ENCODE measurements at regions not wholly inside any gene's neighbourhood (a gene's known extent, or its start where the extent isn't known, plus 50 kb on each side); places are given as distances from the start of the nearest gene placed in this dataset.
"Not testable (repeated sequence)": the region's sequence is repeated elsewhere in the genome, so short reads cannot be mapped to it uniquely, and the experiment has no call there.

- no peak overlapping the region for H3K4me3 ChIP-seq (ENCODE audit: low read depth, low read length)
- no peak for TF ChIP-seq CTCF (IDR thresholded peaks at IDR 0.05; ENCODE audit: borderline replicate concordance, insufficient read depth, low read depth, low read length)
Measured at GRCh38 chr7:16091701-16092310, 329.5 kb downstream of the CRPPA start.

- no peak overlapping the region for H3K4me3 ChIP-seq (ENCODE audit: low read depth, low read length)
- TF ChIP-seq CTCF (IDR thresholded peaks at IDR 0.05; ENCODE audit: borderline replicate concordance, insufficient read depth, low read depth, low read length): no peak
Measured at GRCh38 chr7:16089801-16090200, 331.5 kb downstream of the CRPPA start.

- no peak for TF ChIP-seq CTCF (IDR thresholded peaks at IDR 0.05; ENCODE audit: borderline replicate concordance, insufficient read depth, low read depth, low read length)
- no peak overlapping the region for H3K4me3 ChIP-seq (ENCODE audit: low read depth, low read length)
Measured at GRCh38 chr7:16089191-16089590, 332.1 kb downstream of the CRPPA start.

- H3K4me3 ChIP-seq (ENCODE audit: low read depth, low read length): no peak overlapping the region
Measured at GRCh38 chr7:16086743-16087142, 334.6 kb downstream of the CRPPA start.

GRCh38 chr7:16085780-16086179 lies 335.6 kb downstream of the CRPPA start:
- not testable (repeated sequence) for H3K4me3 ChIP-seq (ENCODE audit: low read depth, low read length)

More at GRCh38 chr7:16086743-16087142, 334.6 kb downstream of the CRPPA start:
- TF ChIP-seq CTCF (IDR thresholded peaks at IDR 0.05; ENCODE audit: borderline replicate concordance, insufficient read depth, low read depth, low read length): no peak

- no peak overlapping the region for H3K4me3 ChIP-seq (ENCODE audit: low read depth, low read length)
- TF ChIP-seq CTCF (IDR thresholded peaks at IDR 0.05; ENCODE audit: borderline replicate concordance, insufficient read depth, low read depth, low read length): no peak
Measured at GRCh38 chr7:16084875-16085274, 336.5 kb downstream of the CRPPA start.

- TF ChIP-seq CTCF (IDR thresholded peaks at IDR 0.05; ENCODE audit: borderline replicate concordance, insufficient read depth, low read depth, low read length): no peak
- no peak overlapping the region for H3K4me3 ChIP-seq (ENCODE audit: low read depth, low read length)
Measured at GRCh38 chr7:16084370-16084769, 337.0 kb downstream of the CRPPA start.

GRCh38 chr7:16083931-16084330 lies 337.4 kb downstream of the CRPPA start:
- TF ChIP-seq CTCF (IDR thresholded peaks at IDR 0.05; ENCODE audit: borderline replicate concordance, insufficient read depth, low read depth, low read length): no peak
- no peak overlapping the region for H3K4me3 ChIP-seq (ENCODE audit: low read depth, low read length)

Data from GM12875 (cell line).